WTC11 (cell line): ENCODE measurements at regions not wholly inside any gene's neighbourhood (a gene's known extent, or its start where the extent isn't known, plus 50 kb on each side); places are given as distances from the start of the nearest gene placed in this dataset.

Experiments used
- ATAC-seq: fragments of 200-7000 bp; cut with Tn5 transposase; 2 replicates; pipeline ENCODE4 v1.10.0; 2021; ENCODE audit warnings: mild to moderate bottlenecking, moderate library complexity
- CTCF ChIA-PET: fragments of 300-600 bp; sonication (Branson Sonifier 250); formaldehyde crosslinking; loops from one replicate; lab custom pipeline; 2021; ENCODE audit warnings: antibody characterized with exemption; lab: Charles Lee
- POLR2A ChIA-PET: fragments of 350-600 bp; sonication (Branson Sonifier 250); formaldehyde crosslinking; loops from one replicate; lab custom pipeline; 2021; ENCODE audit warnings: antibody characterized with exemption; lab: Charles Lee
- DNase-seq: peaks from one replicate; pipeline ENCODE4 v3.0.0; 2021; ENCODE audit warnings: low spot score
- H3K27ac Mint-ChIP-seq: 2 replicates; pipeline ENCODE4 v1.8.0; 2021; ENCODE audit warnings: mixed read lengths
- H3K27me3 Mint-ChIP-seq: 2 replicates; pipeline ENCODE4 v1.8.0; 2021; ENCODE audit warnings: low read depth, mild to moderate bottlenecking, moderate library complexity, mixed read lengths
- H3K36me3 Mint-ChIP-seq: 2 replicates; pipeline ENCODE4 v1.8.0; 2021; ENCODE audit warnings: mixed read lengths
- H3K4me1 Mint-ChIP-seq: 2 replicates; pipeline ENCODE4 v1.8.0; 2022; ENCODE audit warnings: mixed read lengths
- H3K4me3 Mint-ChIP-seq: 2 replicates; pipeline ENCODE4 v1.8.0; 2021; ENCODE audit warnings: mild to moderate bottlenecking, moderate library complexity, mixed read lengths
- H3K9me3 Mint-ChIP-seq: 2 replicates; pipeline ENCODE4 v1.8.0; 2021; ENCODE audit warnings: mixed read lengths
- CDX4 ChIP-seq: fragments of 250-450 bp; sonication (Bioruptor Pico); IDR thresholded peaks from 2 replicates; pipeline ENCODE4 v1.9.0; 2021; ENCODE audit warnings: moderate library complexity, mild to moderate bottlenecking, inconsistent platforms, borderline replicate concordance
- CREM ChIP-seq: sonication (generic); formaldehyde crosslinking; IDR thresholded peaks from 2 replicates; pipeline ENCODE4 v1.8.1; 2022; ENCODE audit warnings: mild to moderate bottlenecking, missing genetic modification reagents, moderate library complexity
- CTCF ChIP-seq: fragments of 200-600 bp; IDR thresholded peaks from 2 replicates; pipeline ENCODE4 v1.8.0; 2022; ENCODE audit warnings: antibody characterized with exemption
- ESRRA ChIP-seq: sonication (generic); formaldehyde crosslinking; IDR thresholded peaks from 2 replicates; pipeline ENCODE4 v1.8.1; 2022; ENCODE audit warnings: mild to moderate bottlenecking, missing genetic modification reagents, borderline replicate concordance
- FOXP1 ChIP-seq: sonication (generic); formaldehyde crosslinking; IDR thresholded peaks from 2 replicates; pipeline ENCODE4 v1.8.0; 2022; ENCODE audit warnings: missing genetic modification reagents, mild to moderate bottlenecking, moderate library complexity, borderline replicate concordance
- JUN ChIP-seq: sonication (generic); formaldehyde crosslinking; IDR thresholded peaks from 2 replicates; pipeline ENCODE4 v1.8.0; 2023; ENCODE audit warnings: mild to moderate bottlenecking, missing genetic modification reagents
- MAX ChIP-seq: sonication (generic); formaldehyde crosslinking; IDR thresholded peaks from 2 replicates; pipeline ENCODE4 v1.8.0; 2022; ENCODE audit warnings: mild to moderate bottlenecking, missing genetic modification reagents
- NFE2L1 ChIP-seq: sonication (generic); formaldehyde crosslinking; IDR thresholded peaks from 2 replicates; pipeline ENCODE4 v1.8.1; 2023; ENCODE audit warnings: missing genetic modification reagents
- OVOL2 ChIP-seq: fragments of 250-450 bp; sonication (Bioruptor Pico); IDR thresholded peaks from 2 replicates; pipeline ENCODE4 v1.9.0; 2021; ENCODE audit warnings: mild to moderate bottlenecking, borderline replicate concordance
- PRDM15 ChIP-seq: sonication (generic); formaldehyde crosslinking; IDR thresholded peaks from 2 replicates; pipeline ENCODE4 v1.8.0; 2022; ENCODE audit warnings: missing genetic modification reagents
- SOX15 ChIP-seq: fragments of 250-450 bp; sonication (Bioruptor Pico); IDR thresholded peaks from 2 replicates; pipeline ENCODE4 v1.9.0; 2021; ENCODE audit warnings: mild to moderate bottlenecking
- USF2 ChIP-seq: sonication (generic); formaldehyde crosslinking; IDR thresholded peaks from 2 replicates; pipeline ENCODE4 v1.8.1; 2023; ENCODE audit warnings: mild to moderate bottlenecking, missing genetic modification reagents, moderate library complexity
- ZBTB21 ChIP-seq: sonication (generic); formaldehyde crosslinking; IDR thresholded peaks from 2 replicates; pipeline ENCODE4 v1.8.1; 2023; ENCODE audit warnings: mild to moderate bottlenecking, missing genetic modification reagents, borderline replicate concordance
- ZNF232 ChIP-seq: sonication (generic); formaldehyde crosslinking; IDR thresholded peaks from 2 replicates; pipeline ENCODE4 v1.8.0; 2022; ENCODE audit warnings: mild to moderate bottlenecking, missing genetic modification reagents
- ZNF396 ChIP-seq: fragments of 250-450 bp; sonication (Bioruptor Pico); IDR thresholded peaks from 2 replicates; pipeline ENCODE4 v1.8.0; 2021; ENCODE audit warnings: mild to moderate bottlenecking, moderate library complexity, borderline replicate concordance
- ZSCAN18 ChIP-seq: fragments of 250-450 bp; sonication (Bioruptor Pico); IDR thresholded peaks from 2 replicates; pipeline ENCODE4 v2.1.2; 2022; ENCODE audit warnings: mild to moderate bottlenecking, moderate library complexity

- Mint-ChIP-seq H3K36me3 (no peaks in the 10 kb centered on the region), H3K4me3 (no peak overlapping the region), H3K4me1 (no peaks in the 10 kb centered on the region), H3K9me3 (peaks cover 8% of the 10 kb centered on the region), H3K27ac (no peak overlapping the region), H3K27me3 (peaks cover 4% of the 10 kb centered on the region; the same call in 1 of the 2 replicates)
- CTCF ChIA-PET, result interaction anchor here (0.6 to 3.8 kb wide), 16 partner anchors 9 to 293 kb away, joined by 3 to 59 read pairs (median 4); partner anchors contain the start of gene AMZ2
- POLR2A ChIA-PET, result no interaction called here
- ATAC-seq, result peak; percentile 89
- peak; percentile 98 for TF ChIP-seq CTCF
- TF ChIP-seq ZBTB21 (CRISPR knock-in tag), result no peak
- TF ChIP-seq, all 79 proteins: peak for 1
- peak; percentile 84 for DNase-seq
These were observed 75.3 kb upstream of the AMZ2 start for GRCh38 chr17:68172461-68172954.

GRCh38 chr17:68175416-68175815 is 72.4 kb upstream of the AMZ2 start:
- Mint-ChIP-seq H3K9me3 (no peaks in the 10 kb centered on the region), H3K36me3 (no peaks in the 10 kb centered on the region), H3K27me3 (peaks cover 4% of the 10 kb centered on the region; the same call in 1 of the 2 replicates), H3K4me1 (no peaks in the 10 kb centered on the region), H3K4me3 (no peak overlapping the region), H3K27ac (no peak overlapping the region; the same call in 1 of the 2 replicates)
- ChIA-PET POLR2A (no interaction called here), CTCF (interaction anchor here (0.5 to 4.9 kb wide), 2 partner anchors 24 to 143 kb away, joined by 3 to 33 read pairs; no protein-coding TSS in a partner anchor)
- no peak for DNase-seq
- ATAC-seq, result no peak
- TF ChIP-seq USF2 (CRISPR knock-in tag) (no peak), JUN (CRISPR knock-in tag) (no peak), PRDM15 (no peak), ESRRA (CRISPR knock-in tag) (no peak), SOX15 (CRISPR knock-in tag) (no peak), CDX4 (CRISPR knock-in tag) (no peak), CREM (CRISPR knock-in tag) (no peak), OVOL2 (no peak), ZNF232 (no peak), FOXP1 (CRISPR knock-in tag) (no peak), ZNF396 (CRISPR knock-in tag) (no peak), NFE2L1 (CRISPR knock-in tag) (no peak)

- ChIA-PET CTCF (interaction anchor here (1.8 to 4.9 kb wide), 2 partner anchors 24 to 281 kb away, joined by 4 to 33 read pairs; partner anchors contain the start of gene WIPI1), POLR2A (no interaction called here)
- no peak overlapping the region; the same call in 1 of the 2 replicates for H3K27ac Mint-ChIP-seq
- DNase-seq (no peak), ATAC-seq (no peak)
- H3K36me3 Mint-ChIP-seq, result no peaks in the 10 kb centered on the region
- H3K4me3 Mint-ChIP-seq, result no peak overlapping the region
- TF ChIP-seq ZSCAN18 (CRISPR knock-in tag) (no peak), MAX (no peak)
- no peaks in the 10 kb centered on the region for H3K4me1 Mint-ChIP-seq
- H3K27me3 Mint-ChIP-seq, result peaks cover 4% of the 10 kb centered on the region
- H3K9me3 Mint-ChIP-seq, result no peaks in the 10 kb centered on the region
These were observed 71.9 kb upstream of the AMZ2 start for GRCh38 chr17:68175905-68176304.
